ENCODE measurements at regions not wholly inside any gene's neighbourhood (a gene's known extent, or its start where the extent isn't known, plus 50 kb on each side); places are given as distances from the start of the nearest gene placed in this dataset.
A peak's percentile ranks its signal among the peaks of the same experiment; 100 is the strongest.

GRCh38 chr10:4136121-4136520 is 351.1 kb upstream of the KLF6 start:
- DNase-seq, result no peak

- no peak for DNase-seq
These were observed 347.2 kb upstream of the KLF6 start for GRCh38 chr10:4132216-4132556.

- peak; percentile 89 for DNase-seq
These were observed 346.6 kb upstream of the KLF6 start for GRCh38 chr10:4131407-4132215.

GRCh38 chr10:4130685-4131084 is 345.7 kb upstream of the KLF6 start:
- DNase-seq, result peak; percentile 84

- peak; percentile 50 for DNase-seq
These were observed 345.0 kb upstream of the KLF6 start for GRCh38 chr10:4129866-4130477.

GRCh38 chr10:4127518-4128315 is 342.7 kb upstream of the KLF6 start:
- DNase-seq, result peak; percentile 92

GRCh38 chr10:4125776-4126175 is 340.8 kb upstream of the KLF6 start:
- DNase-seq, result no peak

- peak; percentile 20 for DNase-seq
These were observed 336.7 kb upstream of the KLF6 start for GRCh38 chr10:4121502-4122380.

- no peak for DNase-seq
These were observed 335.3 kb upstream of the KLF6 start for GRCh38 chr10:4120096-4120853.

GRCh38 chr10:4119107-4119506 is 334.1 kb upstream of the KLF6 start:
- no peak for DNase-seq

GRCh38 chr10:4117604-4118003 is 332.6 kb upstream of the KLF6 start:
- no peak for DNase-seq

GRCh38 chr10:4111643-4112042 is 326.6 kb upstream of the KLF6 start:
- no peak for DNase-seq

- peak; percentile 22 for DNase-seq
These were observed 324.5 kb upstream of the KLF6 start for GRCh38 chr10:4109469-4109868.

GRCh38 chr10:4108693-4109092 is 323.7 kb upstream of the KLF6 start:
- DNase-seq, result peak; percentile 82

GRCh38 chr10:4107285-4107851 is 322.4 kb upstream of the KLF6 start:
- DNase-seq, result no peak

- DNase-seq, result no peak
These were observed 318.6 kb upstream of the KLF6 start for GRCh38 chr10:4103603-4104002.

- peak; percentile 49 for DNase-seq
These were observed 317.9 kb upstream of the KLF6 start for GRCh38 chr10:4102802-4103344.

GRCh38 chr10:4101918-4102654 is 317.1 kb upstream of the KLF6 start:
- no peak for DNase-seq

- DNase-seq, result no peak
These were observed 315.4 kb upstream of the KLF6 start for GRCh38 chr10:4100380-4100779.

GRCh38 chr10:4099202-4099601 is 314.2 kb upstream of the KLF6 start:
- DNase-seq, result no peak
